Fibroblast of skin of scalp (primary cell): ENCODE measurements at regions not wholly inside any gene's neighbourhood (a gene's known extent, or its start where the extent isn't known, plus 50 kb on each side); places are given as distances from the start of the nearest gene placed in this dataset.

Source experiments
- DNase-seq: peaks from one replicate; pipeline ENCODE4 v3.0.0-alpha.2; 2013

- DNase-seq = no peak
Measured at GRCh38 chr6:99138445-99138844, 190.7 kb upstream of the FBXL4 start.

GRCh38 chr6:99137314-99137713 lies 189.6 kb upstream of the FBXL4 start:
- no peak for DNase-seq

GRCh38 chr6:99136488-99136887 lies 188.7 kb upstream of the FBXL4 start:
- no peak for DNase-seq

GRCh38 chr6:99132026-99132635 lies 184.4 kb upstream of the FBXL4 start:
- no peak for DNase-seq

GRCh38 chr6:99130897-99131873 lies 183.4 kb upstream of the FBXL4 start:
- DNase-seq = no peak

- DNase-seq = no peak
Measured at GRCh38 chr6:99129835-99130234, 182.1 kb upstream of the FBXL4 start.

- DNase-seq = no peak
Measured at GRCh38 chr6:99121748-99122147, 174.0 kb upstream of the FBXL4 start.

- no peak for DNase-seq
Measured at GRCh38 chr6:99120641-99121040, 172.9 kb upstream of the FBXL4 start.

- peak; percentile 59 for DNase-seq
Measured at GRCh38 chr6:99119109-99120031, 171.6 kb upstream of the FBXL4 start.

- no peak for DNase-seq
Measured at GRCh38 chr6:99114769-99115406, 167.1 kb upstream of the FBXL4 start.

GRCh38 chr6:99111590-99111989 lies 163.8 kb upstream of the FBXL4 start:
- no peak for DNase-seq

- no peak for DNase-seq
Measured at GRCh38 chr6:99110029-99110428, 162.3 kb upstream of the FBXL4 start.

- DNase-seq = no peak
Measured at GRCh38 chr6:99104218-99104617, 156.5 kb upstream of the FBXL4 start.

GRCh38 chr6:99099243-99099642 lies 151.5 kb upstream of the FBXL4 start:
- no peak for DNase-seq

- no peak for DNase-seq
Measured at GRCh38 chr6:99096170-99096569, 148.4 kb upstream of the FBXL4 start.

GRCh38 chr6:99093456-99094190 lies 145.9 kb upstream of the FBXL4 start:
- DNase-seq = no peak

GRCh38 chr6:99092461-99092860 lies 144.7 kb upstream of the FBXL4 start:
- no peak for DNase-seq

- no peak for DNase-seq
Measured at GRCh38 chr6:99091985-99092384, 144.2 kb upstream of the FBXL4 start.

- no peak for DNase-seq
Measured at GRCh38 chr6:99080191-99080590, 132.4 kb upstream of the FBXL4 start.

GRCh38 chr6:99079058-99079457 lies 131.3 kb upstream of the FBXL4 start:
- DNase-seq = no peak

- DNase-seq = no peak
Measured at GRCh38 chr6:99073223-99073622, 125.5 kb upstream of the FBXL4 start.

GRCh38 chr6:99066044-99066443 lies 118.3 kb upstream of the FBXL4 start:
- DNase-seq = no peak
